Kidney (tissue), 13 donors: ENCODE measurements at regions not wholly inside any gene's neighbourhood (a gene's known extent, or its start where the extent isn't known, plus 50 kb on each side); places are given as distances from the start of the nearest gene placed in this dataset.

Experiments
- DNase-seq, 5 donors: peaks; one replicate each; pipeline ENCODE4 v3.0.0-alpha.2; 2013 to 2020
- FAIRE-seq: peaks from 2 replicates; lab custom pipeline; 2012; peaks lifted over from hg19 to GRCh38; lab: Jason Lieb, UNC
- H3K27ac ChIP-seq, 2 donors: one replicate each; pipeline ENCODE4 v1.7.0; 2013; ENCODE audit warnings: low read depth in 2 of 2, low read length in 2 of 2, inconsistent platforms in 1 of 2
- H3K27me3 ChIP-seq: one replicate; pipeline ENCODE4 v1.7.1; 2013; ENCODE audit warnings: low read length, inconsistent platforms; ENCODE audit not compliant: control insufficient read depth, insufficient read depth
- H3K36me3 ChIP-seq, 3 donors: one replicate each; pipeline versions ENCODE4 v1.7.0 to v1.7.1; 2013; ENCODE audit warnings: low read length in 3 of 3, control low read depth in 1 of 3, inconsistent platforms in 1 of 3; ENCODE audit not compliant: insufficient read depth in 3 of 3, control insufficient read depth in 2 of 3
- H3K4me1 ChIP-seq, 3 donors: one replicate each; pipeline versions ENCODE4 v1.7.0 to v1.7.1; 2013; ENCODE audit warnings: low read length in 3 of 3, inconsistent platforms in 1 of 3, low read depth in 1 of 3; ENCODE audit not compliant: control insufficient read depth in 2 of 3, insufficient read depth in 2 of 3
- H3K4me3 ChIP-seq, 3 donors: one replicate each; pipeline versions ENCODE4 v1.7.0 to v1.8.1; 2013; ENCODE audit warnings: low read length in 3 of 3, control low read depth in 1 of 3, inconsistent platforms in 1 of 3
- H3K9ac ChIP-seq, 3 donors: one replicate each; pipeline versions ENCODE4 v1.7.0 to v1.7.1; 2013; ENCODE audit warnings: low read length in 3 of 3, control low read depth in 1 of 3, inconsistent platforms in 1 of 3
- H3K9me3 ChIP-seq, 3 donors: one replicate each; pipeline versions ENCODE4 v1.7.0 to v1.7.1; 2013; ENCODE audit warnings: low read length in 3 of 3, control low read depth in 1 of 3, inconsistent platforms in 1 of 3; ENCODE audit not compliant: control insufficient read depth in 2 of 3, insufficient read depth in 1 of 3
- intact Hi-C: fragments of 100-400 bp; cut with DNase I; formaldehyde crosslinking; loops from one replicate; pipeline ENCODE4 v1.11.1; 2022
- TF ChIP-seq, protein P1 (sequence below): IDR thresholded peaks from 3 replicates; pipeline ENCODE4 v1.5.1; 2012; ENCODE audit warnings: mild to moderate bottlenecking, moderate library complexity, borderline replicate concordance; ENCODE audit not compliant: insufficient read depth; ENCODE audit errors: extremely low read depth
- donor health status: control.
- donor health status: control.
- donor health status: control.
- donor health status: control.
- donor health status: control.
- donor health status: DM: yes; HTN: yes; CAD: no.
- donor health status: Normal renal cell carcinoma (clear cell type).

- intact Hi-C loops, result no loop called here
- H3K4me3 ChIP-seq, result no peak overlapping the region
- H3K27ac ChIP-seq, result no peak overlapping the region
- FAIRE-seq, result no peak
- TF ChIP-seq, protein P1, sequence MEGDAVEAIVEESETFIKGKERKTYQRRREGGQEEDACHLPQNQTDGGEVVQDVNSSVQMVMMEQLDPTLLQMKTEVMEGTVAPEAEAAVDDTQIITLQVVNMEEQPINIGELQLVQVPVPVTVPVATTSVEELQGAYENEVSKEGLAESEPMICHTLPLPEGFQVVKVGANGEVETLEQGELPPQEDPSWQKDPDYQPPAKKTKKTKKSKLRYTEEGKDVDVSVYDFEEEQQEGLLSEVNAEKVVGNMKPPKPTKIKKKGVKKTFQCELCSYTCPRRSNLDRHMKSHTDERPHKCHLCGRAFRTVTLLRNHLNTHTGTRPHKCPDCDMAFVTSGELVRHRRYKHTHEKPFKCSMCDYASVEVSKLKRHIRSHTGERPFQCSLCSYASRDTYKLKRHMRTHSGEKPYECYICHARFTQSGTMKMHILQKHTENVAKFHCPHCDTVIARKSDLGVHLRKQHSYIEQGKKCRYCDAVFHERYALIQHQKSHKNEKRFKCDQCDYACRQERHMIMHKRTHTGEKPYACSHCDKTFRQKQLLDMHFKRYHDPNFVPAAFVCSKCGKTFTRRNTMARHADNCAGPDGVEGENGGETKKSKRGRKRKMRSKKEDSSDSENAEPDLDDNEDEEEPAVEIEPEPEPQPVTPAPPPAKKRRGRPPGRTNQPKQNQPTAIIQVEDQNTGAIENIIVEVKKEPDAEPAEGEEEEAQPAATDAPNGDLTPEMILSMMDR, result no peak
- DNase-seq, result no peak
- H3K27me3 ChIP-seq, result no peaks in the 10 kb centered on the region
- no peaks in the 10 kb centered on the region for H3K4me1 ChIP-seq
- no peaks in the 10 kb centered on the region for H3K36me3 ChIP-seq
- no peaks in the 10 kb centered on the region for H3K9me3 ChIP-seq
- no peak overlapping the region for H3K9ac ChIP-seq
Measured at GRCh38 chr11:71062199-71062598, 190.2 kb downstream of the SHANK2 start.

DNA sequence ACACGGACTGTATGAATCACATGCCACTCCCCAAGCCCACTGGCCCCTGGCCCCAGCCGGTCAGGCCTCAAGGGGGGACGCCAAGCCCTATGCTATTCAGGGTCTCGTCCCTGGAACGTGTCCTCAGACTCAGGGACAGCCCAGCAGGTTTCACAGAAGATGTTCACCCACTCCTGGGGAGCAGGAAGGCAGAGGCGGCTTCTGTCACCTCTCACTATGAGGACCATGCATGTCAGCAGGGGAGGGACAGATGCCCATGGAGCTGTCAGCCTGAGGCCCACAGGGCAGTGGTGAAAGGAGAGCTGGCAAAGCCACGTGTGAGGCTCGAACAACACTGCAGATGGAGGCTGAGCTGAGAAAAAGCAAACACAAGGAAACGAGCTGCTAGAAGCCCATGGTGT, 192.0 kb downstream of the SHANK2 start:
- no peaks in the 10 kb centered on the region for H3K9me3 ChIP-seq
- intact Hi-C loops, result no loop called here
- H3K36me3 ChIP-seq, result peaks cover 0 to 8% (median 5%) of the 10 kb centered on the region in 3 donors
- no peak for FAIRE-seq
- H3K4me3 ChIP-seq, result no peak overlapping the region
- no peaks in the 10 kb centered on the region for H3K4me1 ChIP-seq
- TF ChIP-seq, protein P1, result no peak
- DNase-seq, result no peak
- H3K9ac ChIP-seq, result no peak overlapping the region
- H3K27me3 ChIP-seq, result no peaks in the 10 kb centered on the region
- H3K27ac ChIP-seq, result no peak overlapping the region

- peaks cover 0 to 8% (median 5%) of the 10 kb centered on the region in 3 donors for H3K36me3 ChIP-seq
- H3K27me3 ChIP-seq, result no peaks in the 10 kb centered on the region
- FAIRE-seq (no peak), DNase-seq (no peak)
- H3K9me3 ChIP-seq, result no peaks in the 10 kb centered on the region
- TF ChIP-seq, protein P1, result no peak
- H3K27ac ChIP-seq, result no peak overlapping the region
- H3K4me3 ChIP-seq, result no peak overlapping the region
- intact Hi-C loops, result no loop called here
- no peak overlapping the region for H3K9ac ChIP-seq
- H3K4me1 ChIP-seq, result no peaks in the 10 kb centered on the region
Measured at GRCh38 chr11:71059662-71060061, 192.7 kb downstream of the SHANK2 start.

DNA sequence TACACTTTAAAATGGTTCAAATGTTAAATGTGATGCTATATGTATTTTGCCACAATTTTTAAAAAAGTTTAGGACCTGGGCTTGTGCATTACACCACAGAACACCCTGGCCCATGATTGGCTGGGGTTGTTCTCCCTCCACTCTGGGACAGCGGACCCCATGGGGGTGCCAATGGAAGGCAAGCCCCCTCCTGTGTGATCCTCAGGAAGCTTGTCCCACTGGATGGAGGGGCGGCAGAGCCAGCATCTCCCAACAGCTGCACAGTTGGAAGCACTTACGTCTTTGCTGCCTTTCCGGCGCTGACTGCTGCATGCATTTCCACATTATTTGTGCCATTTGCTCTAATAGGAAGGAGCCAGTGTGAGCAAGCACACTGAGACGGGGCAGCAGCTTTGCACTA, 196.5 kb downstream of the SHANK2 start:
- intact Hi-C loops, result no loop called here
- Histone ChIP-seq H3K4me3 (no peak overlapping the region), H3K9ac (no peak overlapping the region), H3K27me3 (no peaks in the 10 kb centered on the region), H3K9me3 (no peaks in the 10 kb centered on the region), H3K36me3 (peaks cover 0 to 8% (median 5%) of the 10 kb centered on the region in 3 donors), H3K4me1 (no peaks in the 10 kb centered on the region), H3K27ac (no peak overlapping the region)
- DNase-seq (no peak), FAIRE-seq (no peak)
- TF ChIP-seq, protein P1, result no peak
